ENCODE measurements at regions not wholly inside any gene's neighbourhood (a gene's known extent, or its start where the extent isn't known, plus 50 kb on each side); places are given as distances from the start of the nearest gene placed in this dataset.

- peak in 1 of 2 donors; percentile 10 for DNase-seq
Measured at GRCh38 chr20:12023194-12023795, 105.6 kb downstream of the BTBD3 start.

- no peak for DNase-seq
Measured at GRCh38 chr20:12028771-12029170, 111.1 kb downstream of the BTBD3 start.

- DNase-seq, result no peak
Measured at GRCh38 chr20:12030470-12030869, 112.8 kb downstream of the BTBD3 start.

- no peak for DNase-seq
Measured at GRCh38 chr20:12036142-12036541, 118.4 kb downstream of the BTBD3 start.

- DNase-seq, result no peak
Measured at GRCh38 chr20:12037521-12037920, 119.8 kb downstream of the BTBD3 start.

- no peak for DNase-seq
Measured at GRCh38 chr20:12040261-12040660, 122.6 kb downstream of the BTBD3 start.

- no peak for DNase-seq
Measured at GRCh38 chr20:12044969-12045368, 127.3 kb downstream of the BTBD3 start.

- no peak for DNase-seq
Measured at GRCh38 chr20:12047838-12048432, 130.2 kb downstream of the BTBD3 start.

- no peak for DNase-seq
Measured at GRCh38 chr20:12049125-12049524, 131.4 kb downstream of the BTBD3 start.

GRCh38 chr20:12051206-12052163 lies 133.8 kb downstream of the BTBD3 start:
- DNase-seq, result no peak

GRCh38 chr20:12053353-12053752 lies 135.7 kb downstream of the BTBD3 start:
- peak; percentile 50 to 61 for DNase-seq

GRCh38 chr20:12054556-12054955 lies 136.9 kb downstream of the BTBD3 start:
- no peak for DNase-seq

- DNase-seq, result no peak
Measured at GRCh38 chr20:12055161-12055560, 137.5 kb downstream of the BTBD3 start.

- DNase-seq, result no peak
Measured at GRCh38 chr20:12056839-12057238, 139.1 kb downstream of the BTBD3 start.

GRCh38 chr20:12057778-12058177 lies 140.1 kb downstream of the BTBD3 start:
- no peak for DNase-seq

GRCh38 chr20:12058216-12058615 lies 140.5 kb downstream of the BTBD3 start:
- DNase-seq, result no peak

- no peak for DNase-seq
Measured at GRCh38 chr20:12061466-12061865, 143.8 kb downstream of the BTBD3 start.

- DNase-seq, result no peak
Measured at GRCh38 chr20:12063106-12063684, 145.5 kb downstream of the BTBD3 start.

- no peak for DNase-seq
Measured at GRCh38 chr20:12064540-12064939, 146.8 kb downstream of the BTBD3 start.

GRCh38 chr20:12067686-12068085 lies 150.0 kb downstream of the BTBD3 start:
- DNase-seq, result no peak

- DNase-seq, result no peak
Measured at GRCh38 chr20:12068121-12068520, 150.4 kb downstream of the BTBD3 start.

- DNase-seq, result no peak
Measured at GRCh38 chr20:12069181-12069580, 151.5 kb downstream of the BTBD3 start.

All from inflammatory macrophage (primary cell).